ENCODE measurements at regions not wholly inside any gene's neighbourhood (a gene's known extent, or its start where the extent isn't known, plus 50 kb on each side); places are given as distances from the start of the nearest gene placed in this dataset.

DNA sequence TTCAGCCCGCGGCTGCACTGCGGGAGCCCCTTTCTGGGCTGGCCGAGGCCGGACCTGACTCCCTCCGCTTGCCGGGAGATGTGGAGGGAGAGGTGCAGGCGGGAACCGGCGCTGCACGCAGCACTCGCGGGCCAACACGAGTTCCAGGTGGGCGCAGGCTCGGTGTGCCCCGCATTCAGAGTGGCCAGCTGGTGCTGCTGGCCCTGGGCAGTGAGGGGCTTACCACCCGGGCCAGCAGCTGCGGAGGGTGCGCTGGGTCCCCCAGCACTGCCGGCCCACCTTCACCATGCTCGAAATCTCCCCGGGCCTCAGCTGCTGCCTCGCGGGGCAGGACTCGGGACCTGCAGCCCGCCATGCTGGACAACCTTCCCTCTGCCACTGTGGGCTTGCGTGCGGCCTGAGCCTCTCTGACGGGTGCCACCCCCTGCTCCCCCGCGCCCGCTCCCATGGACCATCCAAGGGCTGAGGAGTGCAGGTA lies 733.5 kb upstream of the CCDC54 start:
- no peak for DNase-seq

DNA sequence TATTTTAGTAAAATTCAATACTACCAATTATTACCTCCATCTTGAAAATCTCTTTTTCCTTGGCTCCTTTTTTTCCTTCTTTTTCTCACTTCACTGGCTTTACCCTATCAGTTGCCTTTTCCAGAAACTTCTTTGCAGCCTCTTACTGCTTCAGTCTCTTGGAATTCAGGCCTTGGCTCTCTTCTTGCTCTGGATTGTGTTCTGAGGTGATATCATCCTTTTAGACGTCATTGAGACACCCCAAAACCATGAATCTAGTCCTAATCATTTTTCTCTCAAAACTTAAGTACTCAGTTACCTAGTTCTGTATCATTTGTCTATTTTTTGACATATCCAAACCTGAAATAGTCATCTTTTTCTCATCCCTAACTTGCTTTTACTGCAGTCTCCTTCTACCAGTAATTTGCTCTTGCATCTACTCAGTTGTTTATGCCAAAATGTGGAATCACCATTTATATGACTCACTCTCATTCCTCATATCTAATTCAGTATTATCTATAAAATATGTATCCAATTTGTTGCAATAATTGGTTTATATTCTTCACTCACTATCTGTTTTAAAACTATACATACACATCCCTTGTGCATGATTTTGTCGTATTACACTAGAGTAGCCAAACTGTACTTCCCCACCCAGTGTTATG lies 703.2 kb upstream of the CCDC54 start:
- no peak for DNase-seq

DNA sequence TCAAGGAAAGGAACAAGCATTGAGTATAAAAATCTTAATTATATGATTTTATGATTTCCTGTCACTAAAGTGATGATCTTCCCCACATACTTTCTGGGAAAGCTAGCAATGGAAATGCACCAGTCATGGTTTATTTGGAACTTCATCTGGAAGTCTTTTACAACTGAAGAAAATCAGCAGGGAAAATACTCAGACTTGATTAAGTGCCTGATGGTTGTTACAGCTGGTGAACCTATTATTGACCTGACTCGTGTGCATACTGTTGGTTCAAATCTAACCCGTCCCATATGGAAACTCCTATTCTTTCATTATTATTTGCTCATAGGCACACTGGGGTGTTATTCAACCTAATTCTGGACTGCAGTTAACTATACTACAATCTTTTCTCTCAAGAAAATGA lies 701.8 kb upstream of the CCDC54 start:
- no peak for DNase-seq

DNA sequence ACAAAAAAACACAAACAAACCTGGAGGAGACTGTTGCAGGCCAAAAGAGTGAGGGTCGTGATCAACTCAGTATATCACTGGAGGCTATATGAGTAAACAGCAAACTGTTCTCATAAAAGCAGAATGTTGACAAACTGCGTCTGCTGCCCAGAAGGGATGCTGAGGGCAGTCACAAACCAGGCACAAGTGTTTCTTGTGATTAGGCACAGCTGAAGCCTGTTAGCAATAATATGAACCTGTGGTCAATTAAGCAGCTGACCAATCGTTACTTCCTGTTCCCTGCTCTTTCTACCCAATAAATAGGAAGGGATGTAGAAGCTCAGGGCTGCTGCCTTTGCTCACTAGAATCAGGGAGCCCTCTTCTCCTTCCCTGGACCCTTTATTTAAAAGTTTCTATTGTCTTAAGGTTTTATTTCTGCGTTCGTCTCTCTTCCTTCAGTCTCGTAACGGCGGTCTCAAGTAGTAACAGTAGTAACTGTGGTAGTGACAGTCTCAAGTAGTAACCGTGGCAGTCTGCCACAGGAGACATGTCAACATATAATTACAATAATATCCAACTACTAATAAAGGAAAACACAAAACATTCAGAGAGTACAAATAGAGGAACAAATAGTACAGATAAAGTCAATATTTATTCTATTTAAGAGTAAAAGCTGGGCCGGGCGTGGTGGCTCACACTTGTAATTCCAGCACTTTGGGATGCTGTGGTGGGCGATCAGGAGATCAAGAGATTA lies 698.4 kb upstream of the CCDC54 start:
- no peak for DNase-seq

DNA sequence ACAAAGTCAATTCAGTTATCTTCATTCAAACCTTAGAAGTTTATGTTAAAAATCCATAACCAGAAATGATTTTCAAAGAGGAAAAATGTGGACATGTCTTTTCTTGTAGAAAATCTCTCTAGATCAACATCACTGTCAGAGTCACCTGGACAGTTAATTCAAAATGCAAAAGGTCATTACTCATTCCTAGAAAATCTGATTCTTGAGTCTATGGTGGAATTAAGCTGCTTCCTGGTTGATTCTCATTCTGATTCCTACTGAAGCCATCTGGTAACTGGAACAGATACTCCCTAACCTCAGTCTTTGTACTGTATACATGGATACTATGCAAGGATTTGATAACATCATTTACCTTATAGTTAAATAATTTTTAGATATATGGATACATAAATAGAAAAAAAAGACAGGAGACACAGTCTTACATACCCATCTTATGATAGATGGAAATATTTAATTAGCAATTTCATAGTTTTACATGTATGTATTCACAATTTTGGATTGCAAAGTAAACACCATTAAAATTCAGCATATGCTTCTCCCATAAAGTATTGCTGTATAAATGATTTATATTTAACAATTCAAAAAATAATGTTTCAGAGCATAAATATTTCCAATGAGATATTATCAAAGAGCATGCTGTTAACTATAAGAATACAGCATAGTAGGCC lies 693.2 kb upstream of the CCDC54 start:
- DNase-seq, result no peak

DNA sequence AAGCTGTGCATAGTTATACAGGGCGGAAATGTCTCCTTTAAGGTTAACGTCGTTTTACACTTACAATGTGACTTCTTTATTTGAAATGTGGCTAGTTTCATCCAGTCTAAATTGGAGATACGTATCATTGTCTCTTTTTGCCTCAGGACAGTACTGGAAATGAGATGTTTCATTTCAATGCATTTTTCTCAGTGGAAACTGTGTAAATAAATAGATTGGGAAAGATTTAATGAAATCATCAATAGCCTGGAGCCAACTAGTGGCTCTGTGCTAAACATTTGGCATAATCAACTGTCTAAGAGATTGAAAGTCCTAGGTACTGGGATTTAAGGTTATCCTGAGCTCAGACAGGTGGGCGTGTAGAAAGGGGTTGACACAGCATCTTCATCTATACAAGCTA lies 691.5 kb upstream of the CCDC54 start:
- no peak for DNase-seq

DNA sequence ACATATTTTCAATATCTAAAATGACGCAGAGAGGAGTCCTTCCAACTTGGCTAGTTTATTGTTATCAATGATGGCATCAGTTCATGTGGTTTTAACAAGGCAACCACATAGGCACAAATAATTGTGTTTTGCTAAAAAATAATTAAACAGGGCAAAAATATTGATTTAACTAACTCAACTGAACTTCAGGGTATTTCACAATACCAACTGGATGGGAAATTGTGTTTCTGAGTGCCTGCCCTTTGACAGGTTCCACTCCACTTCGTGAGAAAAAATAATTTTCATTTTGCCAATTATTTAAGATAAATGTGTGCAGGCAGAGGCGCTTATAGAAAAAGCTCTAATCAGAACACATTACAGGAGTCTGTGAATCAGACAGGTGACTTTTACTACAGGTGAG lies 689.3 kb upstream of the CCDC54 start:
- no peak for DNase-seq

DNA sequence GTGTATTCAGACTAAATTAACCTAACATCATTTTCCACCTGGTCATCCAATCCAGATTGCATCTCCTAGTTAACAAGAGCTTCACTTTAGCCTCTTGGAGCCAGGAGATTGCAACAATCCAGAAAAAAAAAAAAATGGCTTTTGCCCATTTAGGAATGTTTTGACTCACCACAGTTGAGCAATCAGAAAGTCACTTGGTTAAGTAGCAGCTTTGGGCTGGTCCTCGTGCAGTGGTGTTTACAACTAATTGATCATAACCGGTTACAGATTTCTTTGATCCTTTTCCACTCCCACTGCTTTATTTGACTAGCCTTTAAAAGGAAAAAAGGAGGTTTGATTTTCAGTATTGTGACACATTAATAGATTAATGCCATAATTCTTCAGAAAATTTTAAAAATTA lies 688.8 kb upstream of the CCDC54 start:
- no peak for DNase-seq

DNA sequence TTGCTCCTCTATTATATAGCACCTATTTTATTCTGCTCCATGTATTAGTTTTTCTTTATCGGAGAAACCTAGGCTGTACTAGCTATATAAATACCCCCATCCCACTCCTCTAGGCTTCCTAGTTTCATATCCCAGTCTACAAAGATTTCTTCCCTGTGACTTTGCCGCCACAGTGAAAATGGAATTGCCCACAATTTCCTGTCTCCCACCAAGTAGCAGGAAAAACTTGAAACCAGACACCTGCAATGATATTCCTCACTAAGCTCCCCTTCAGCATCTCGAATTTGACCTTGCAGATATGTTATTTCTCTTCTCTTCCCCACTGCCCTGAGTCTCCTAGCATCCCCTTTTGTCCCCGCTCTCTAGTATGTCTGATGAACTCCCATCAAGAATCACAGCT lies 685.8 kb upstream of the CCDC54 start:
- DNase-seq, result no peak

DNA sequence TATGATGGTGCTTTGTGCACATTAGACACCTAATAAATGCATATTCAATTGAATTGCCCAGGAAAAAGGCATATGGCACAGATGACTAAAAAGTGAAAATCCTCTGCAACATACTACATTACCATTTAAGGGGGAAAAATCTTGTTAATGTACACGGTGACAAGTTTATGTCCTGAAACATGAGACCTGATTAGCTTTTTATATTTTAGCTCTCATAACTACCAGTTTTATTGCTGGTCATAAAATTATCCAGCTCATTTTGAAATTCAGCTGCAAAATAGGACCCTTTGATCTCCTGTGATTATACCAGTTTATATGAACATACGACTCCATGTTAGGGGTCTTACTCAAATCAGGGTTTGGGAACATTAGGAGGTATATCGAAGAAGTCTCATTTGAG lies 684.6 kb upstream of the CCDC54 start:
- no peak for DNase-seq

DNA sequence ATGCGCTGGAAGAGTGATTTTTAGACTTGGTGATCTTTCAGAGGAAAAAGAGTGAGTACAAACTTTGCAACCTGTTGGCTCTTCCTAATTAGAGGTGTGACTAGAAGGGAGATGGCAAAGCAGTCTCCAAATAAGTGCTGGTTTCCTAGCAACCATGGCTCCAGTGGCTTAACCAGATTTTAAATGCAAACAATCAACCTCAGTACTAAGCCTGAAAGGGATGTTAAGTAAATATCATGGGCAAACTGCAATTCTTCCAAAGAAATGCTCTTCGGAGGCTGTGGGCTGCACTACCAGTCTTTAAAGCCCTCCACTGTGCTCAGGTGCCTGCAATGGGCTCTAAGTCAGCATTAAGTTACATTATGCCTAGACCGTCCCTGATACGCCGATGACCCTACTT lies 678.1 kb upstream of the CCDC54 start:
- DNase-seq, result no peak

DNA sequence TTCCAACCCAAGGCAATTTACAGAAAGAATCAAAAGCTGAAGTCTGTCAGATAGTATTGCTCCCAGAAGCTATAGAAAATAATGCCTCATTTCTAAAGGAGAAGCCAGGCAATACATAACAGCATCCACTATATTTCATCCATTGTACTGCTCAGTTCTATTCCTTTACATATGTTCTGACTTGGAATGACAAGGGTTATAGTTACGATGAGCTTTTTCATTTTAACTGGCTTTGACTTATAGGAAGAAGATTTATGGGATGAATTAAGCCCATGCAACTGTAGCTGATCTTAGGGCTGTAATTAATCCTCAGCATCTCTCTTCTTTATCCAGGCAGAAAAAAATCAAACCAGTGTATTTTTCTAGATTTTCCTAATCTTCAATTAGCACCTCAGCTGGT lies 676.3 kb upstream of the CCDC54 start:
- no peak for DNase-seq

DNA sequence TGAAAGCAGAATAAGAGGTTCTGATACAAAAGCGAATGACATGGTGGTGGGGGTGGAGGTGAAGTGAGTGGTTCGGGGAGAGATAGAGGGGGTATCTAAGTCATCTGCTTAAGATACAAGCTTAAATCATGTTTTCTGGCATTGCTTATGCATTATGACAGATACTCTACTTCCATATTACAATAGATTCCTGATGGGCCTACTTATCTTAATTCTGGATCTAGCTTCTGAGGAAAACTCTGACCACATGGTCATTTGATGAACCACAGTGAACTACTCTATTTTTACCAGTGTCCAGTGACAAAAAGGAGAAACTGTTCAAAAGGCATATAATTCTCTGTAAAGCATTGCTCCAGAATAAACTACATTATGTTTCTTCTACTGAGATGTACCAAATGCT lies 673.7 kb upstream of the CCDC54 start:
- no peak for DNase-seq

DNA sequence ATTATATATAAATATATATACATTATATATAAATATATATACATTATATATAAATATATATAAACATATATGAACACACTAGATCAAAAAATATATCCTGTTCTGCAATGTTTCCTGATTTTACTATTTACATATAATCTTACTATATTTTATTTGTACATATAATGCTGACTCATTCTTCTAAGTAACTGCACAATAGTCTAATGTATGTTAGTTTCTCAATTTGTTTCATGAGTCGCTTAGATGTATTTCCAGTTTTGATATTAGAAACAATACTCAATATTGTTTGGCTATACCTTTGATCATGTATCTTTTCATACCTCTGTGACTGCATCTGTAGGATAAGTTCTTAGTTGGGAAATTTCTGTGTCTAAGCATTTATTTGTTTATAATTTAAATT lies 669.9 kb upstream of the CCDC54 start:
- no peak for DNase-seq

DNA sequence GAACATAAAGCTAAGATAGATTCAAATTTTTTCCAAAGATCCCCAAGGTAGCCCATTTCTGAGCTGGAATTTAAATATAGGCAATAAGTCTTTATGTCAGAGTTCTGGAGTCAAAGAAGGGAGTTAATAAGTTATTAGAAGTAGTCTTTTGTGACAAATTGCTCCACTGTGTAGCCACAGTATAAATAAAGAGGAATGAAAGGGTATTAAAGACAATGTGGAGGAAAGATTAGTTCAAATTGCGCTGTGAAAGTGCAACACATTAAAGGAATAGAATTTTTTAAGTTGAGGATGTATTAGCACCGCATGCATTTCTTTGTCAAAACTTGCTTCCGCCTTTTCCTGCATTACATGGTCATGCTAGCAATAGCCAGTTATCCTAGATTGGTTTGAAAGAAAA lies 666.6 kb upstream of the CCDC54 start:
- no peak for DNase-seq

DNA sequence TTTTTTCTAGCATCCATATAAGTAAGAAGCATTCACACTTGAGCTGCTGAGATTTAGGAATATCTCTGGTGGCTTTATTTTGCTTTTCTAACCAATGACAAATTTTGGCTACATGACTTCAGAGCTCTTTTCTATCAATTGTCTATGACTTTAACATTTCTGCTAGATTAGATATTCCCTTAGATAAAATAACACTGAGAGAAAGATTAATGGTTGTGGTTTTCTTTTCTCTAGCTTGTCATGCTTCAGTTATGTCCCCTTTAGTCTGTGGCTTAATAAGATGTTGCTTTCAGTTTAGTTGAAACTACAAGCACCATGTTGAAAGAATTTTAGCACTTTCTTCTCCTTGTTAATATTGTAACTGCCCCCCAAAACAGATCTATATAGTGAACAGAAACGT lies 665.6 kb upstream of the CCDC54 start:
- DNase-seq, result no peak

DNA sequence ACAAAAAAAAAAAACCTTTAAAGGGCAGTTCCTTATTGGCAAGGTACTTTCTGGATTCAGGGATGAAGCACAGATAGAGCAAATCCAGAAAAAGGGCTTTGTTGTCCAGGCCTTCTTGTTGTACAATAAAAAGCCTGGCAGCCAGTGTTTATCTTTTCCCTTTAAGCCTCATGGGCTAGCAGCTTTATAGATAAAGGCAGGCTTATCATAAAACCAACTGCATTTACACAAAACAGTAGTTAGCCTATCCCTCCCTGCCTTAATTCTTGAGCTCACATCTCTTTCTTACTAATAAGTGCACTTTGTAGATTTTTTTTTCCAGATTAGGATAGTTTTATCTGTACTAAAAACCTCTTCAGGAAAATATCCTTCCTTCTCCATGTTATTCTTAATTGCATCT lies 662.8 kb upstream of the CCDC54 start:
- DNase-seq, result no peak

DNA sequence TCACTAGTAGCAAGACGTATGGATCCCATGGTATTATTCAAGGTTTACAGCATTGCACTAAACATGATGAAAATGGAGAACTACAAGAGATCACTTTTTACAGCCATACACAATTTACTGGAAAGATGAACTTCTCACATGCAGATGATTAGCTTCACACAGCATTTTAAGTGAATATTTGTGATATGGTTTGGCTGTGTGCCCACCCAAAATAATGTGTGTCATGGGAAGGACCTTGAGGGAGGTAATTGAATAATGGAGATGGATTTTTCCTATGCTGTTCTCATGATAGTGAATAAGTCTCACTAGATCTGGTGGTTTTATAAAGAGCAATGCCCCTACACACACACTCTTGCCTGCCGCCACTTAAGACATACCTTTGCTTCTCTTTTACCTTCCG lies 662.0 kb upstream of the CCDC54 start:
- no peak for DNase-seq

DNA sequence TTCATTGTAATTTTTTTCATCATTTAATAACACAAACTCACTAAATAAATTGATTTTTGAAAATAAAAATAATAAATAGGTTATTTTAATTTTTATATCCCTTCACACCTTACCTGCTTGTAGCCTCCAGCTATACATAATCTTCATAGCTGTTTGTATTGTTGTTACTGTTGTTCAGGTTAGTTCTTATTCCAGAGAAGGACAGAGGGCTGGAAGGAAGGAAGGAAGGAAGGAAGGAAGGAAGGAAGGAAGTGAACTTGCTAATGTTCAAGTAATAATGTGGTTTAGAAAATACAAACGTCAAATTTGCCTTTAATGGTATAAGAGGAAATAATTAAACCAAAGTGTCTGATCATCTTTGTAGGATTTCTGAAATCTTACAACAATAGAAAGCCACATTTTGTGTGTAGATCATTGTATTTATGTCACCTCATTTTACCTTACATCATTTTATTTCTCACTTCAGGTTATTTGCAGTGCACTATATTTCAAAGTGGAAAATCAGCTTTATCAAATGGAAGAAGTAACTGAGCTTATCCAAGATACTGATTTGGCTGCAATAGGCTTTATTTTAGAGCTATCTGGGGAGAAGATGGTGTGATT lies 660.0 kb upstream of the CCDC54 start:
- DNase-seq, result no peak

DNA sequence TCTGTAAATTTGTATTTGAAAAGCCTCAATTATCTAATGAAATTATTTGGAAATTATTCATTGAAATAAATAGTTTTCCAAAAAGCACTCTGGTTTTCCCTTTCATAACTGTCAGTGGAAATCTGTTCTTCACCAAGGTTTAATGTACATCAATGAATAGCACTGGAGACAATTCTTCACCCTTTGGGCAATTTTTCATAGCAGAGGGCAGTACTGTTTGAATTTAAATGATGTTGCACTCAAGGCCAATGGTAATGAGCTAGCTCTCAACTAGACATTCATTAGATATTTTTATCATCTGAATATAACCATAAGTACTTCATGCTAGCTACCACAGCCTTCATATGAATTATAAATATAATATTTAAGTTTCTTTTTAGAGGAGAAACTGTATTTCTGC lies 658.2 kb upstream of the CCDC54 start:
- no peak for DNase-seq

DNA sequence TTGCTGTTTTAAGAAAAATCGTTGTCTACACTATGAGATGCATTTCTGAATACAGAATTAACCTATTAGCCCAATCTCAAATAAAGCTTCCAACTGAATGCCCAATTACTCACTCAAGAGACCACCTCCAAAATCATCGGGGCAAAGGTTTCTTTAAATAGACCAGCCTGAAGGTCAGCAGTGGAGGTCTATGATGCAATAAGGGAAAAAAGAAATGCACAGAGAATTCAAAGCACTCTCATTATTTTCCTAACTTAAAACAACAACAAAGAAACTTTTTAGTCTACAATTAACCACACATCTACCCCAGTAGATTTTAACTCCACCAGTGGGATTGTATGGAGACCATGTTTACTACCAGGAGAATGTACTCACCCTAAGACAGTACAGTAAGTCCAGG lies 657.7 kb upstream of the CCDC54 start:
- no peak for DNase-seq

DNA sequence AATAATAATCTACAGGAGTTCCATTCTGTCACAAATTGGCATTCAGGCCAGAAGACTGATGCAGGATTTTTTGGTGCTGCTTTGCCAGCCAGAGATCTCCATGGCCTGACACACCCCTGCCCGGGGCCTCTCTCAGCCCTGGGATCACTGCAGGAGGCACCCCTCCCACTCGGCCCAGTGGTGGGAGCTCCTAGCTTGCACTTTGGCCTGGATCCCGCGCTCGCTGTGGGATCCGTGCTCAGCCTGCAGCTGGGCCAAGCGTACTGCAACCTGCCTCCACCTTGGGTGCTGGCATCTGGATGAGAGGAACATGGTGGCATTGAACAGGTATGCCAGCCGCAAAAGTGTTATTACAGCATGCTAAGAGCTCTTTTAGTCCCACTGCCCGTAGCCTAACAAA lies 656.7 kb upstream of the CCDC54 start:
- no peak for DNase-seq

DNA sequence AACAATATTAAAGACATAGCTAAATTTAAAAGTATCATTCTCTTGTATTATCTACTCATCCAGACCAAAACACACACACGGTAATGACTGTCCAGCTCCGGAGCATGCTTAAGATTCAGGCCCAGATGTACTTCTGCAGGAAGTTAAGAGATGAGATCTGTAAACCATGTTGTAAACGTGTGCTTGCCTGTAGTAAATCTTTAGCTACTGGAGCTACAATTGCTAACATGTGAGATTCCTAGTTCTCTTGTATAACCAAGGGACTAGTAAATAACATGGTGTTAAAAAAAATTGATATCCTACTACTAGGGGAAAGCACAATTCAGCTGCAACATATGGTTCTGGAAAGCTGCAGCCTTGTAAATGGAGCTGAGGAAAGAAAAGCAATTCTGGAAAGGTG lies 651.7 kb upstream of the CCDC54 start:
- DNase-seq, result no peak
